HG03457 (cell line): ENCODE measurements at regions not wholly inside any gene's neighbourhood (a gene's known extent, or its start where the extent isn't known, plus 50 kb on each side); places are given as distances from the start of the nearest gene placed in this dataset.
A peak's percentile ranks its signal among the peaks of the same experiment; 100 is the strongest.
"Not testable (repeated sequence)": the region's sequence is repeated elsewhere in the genome, so short reads cannot be mapped to it uniquely, and the experiment has no call there.

ENCODE experiments used
- ATAC-seq: cut with Tn5 transposase; IDR thresholded peaks from one replicate; pipeline ENCODE4 v1.9.1; 2021; ENCODE audit warnings: moderate number of reproducible peaks; ENCODE audit not compliant: unreplicated experiment

DNA sequence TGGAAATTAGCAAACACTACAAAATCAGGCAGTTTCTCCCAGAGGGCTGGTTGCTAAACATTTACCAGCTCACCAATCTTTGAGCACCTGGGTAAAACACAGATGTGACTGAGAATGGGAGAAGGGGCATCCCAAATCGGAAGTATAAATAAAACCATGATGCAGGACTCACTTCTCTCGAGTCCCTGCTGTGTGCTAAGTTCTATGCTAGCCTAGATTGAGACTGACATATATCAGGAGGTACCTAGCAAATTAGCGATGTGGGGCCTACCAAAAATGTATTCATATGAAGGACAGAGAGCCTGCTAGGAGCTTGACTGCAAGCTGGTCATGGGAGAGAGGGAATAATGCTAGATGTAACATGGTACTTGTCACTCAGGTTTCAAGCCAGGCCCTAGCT, 171.9 kb upstream of the PGRMC2 start:
- peak; percentile 44 for ATAC-seq

- ATAC-seq = no peak
Measured at GRCh38 chr4:128458816-128459215, 171.2 kb upstream of the PGRMC2 start.

DNA sequence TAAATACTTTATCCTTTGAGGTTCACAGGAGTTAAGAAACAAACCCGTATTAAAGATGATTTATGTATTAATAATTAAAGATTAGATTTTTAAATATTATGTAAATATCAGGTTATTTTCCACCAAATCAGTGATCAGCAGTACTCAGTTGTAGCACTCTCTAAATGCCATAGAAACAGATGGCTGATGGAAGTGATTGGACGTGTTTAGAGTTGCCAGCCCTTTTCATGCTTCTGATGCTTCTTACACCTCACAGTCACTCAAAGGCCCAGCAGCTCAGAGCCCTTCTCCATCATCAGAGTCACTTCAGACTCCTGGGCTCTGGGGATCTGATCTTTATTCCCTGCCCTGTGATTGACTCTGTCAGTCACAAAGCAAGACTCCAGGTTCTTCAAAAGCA, 170.1 kb upstream of the PGRMC2 start:
- ATAC-seq = no peak

GRCh38 chr4:128456171-128456570, 168.6 kb upstream of the PGRMC2 start:
- no peak for ATAC-seq

DNA sequence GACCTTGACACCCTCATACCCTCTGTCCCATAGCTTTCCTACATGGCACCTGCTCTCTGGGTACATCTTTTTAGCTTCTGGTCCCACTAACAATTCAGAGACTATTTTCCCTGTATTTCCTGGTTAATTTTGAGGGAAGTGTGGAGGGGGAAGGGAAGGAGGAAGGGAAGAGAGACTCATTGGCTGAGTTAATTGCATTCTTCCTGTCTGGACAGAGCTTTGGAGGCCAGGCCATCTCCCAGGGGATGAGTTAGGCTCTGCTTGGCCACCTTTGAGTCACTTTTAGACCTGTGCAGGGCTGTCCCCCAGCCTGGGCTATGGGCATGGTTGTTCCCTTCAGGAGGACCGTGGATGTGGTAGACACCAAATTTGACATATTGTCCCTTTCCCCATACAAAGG, 167.9 kb upstream of the PGRMC2 start:
- ATAC-seq = no peak

- ATAC-seq = no peak
Measured at GRCh38 chr4:128454881-128455280, 167.3 kb upstream of the PGRMC2 start.

GRCh38 chr4:128454281-128454871, 166.8 kb upstream of the PGRMC2 start:
- peak; percentile 100 for ATAC-seq

DNA sequence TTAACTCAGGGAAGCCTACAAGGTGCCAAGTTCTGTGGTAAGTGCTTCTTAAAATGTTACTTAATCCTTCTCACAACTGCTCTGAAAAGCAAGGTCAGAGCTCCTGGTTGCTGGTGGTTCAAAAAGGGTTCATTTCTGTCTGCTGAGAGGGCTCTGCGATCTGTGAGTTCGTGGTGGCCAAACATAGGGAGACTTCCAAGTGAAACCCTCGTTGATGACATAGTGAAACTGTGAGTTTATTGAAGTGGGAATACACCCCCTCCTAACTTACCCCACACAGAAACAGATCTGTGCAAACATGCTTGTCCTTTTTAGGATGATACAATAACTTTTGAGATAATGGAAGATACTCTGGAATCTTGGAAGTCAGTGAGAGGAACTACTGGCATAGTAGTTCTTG, 164.8 kb upstream of the PGRMC2 start:
- ATAC-seq = no peak

- ATAC-seq = no peak
Measured at GRCh38 chr4:128451270-128451905, 163.8 kb upstream of the PGRMC2 start.

DNA sequence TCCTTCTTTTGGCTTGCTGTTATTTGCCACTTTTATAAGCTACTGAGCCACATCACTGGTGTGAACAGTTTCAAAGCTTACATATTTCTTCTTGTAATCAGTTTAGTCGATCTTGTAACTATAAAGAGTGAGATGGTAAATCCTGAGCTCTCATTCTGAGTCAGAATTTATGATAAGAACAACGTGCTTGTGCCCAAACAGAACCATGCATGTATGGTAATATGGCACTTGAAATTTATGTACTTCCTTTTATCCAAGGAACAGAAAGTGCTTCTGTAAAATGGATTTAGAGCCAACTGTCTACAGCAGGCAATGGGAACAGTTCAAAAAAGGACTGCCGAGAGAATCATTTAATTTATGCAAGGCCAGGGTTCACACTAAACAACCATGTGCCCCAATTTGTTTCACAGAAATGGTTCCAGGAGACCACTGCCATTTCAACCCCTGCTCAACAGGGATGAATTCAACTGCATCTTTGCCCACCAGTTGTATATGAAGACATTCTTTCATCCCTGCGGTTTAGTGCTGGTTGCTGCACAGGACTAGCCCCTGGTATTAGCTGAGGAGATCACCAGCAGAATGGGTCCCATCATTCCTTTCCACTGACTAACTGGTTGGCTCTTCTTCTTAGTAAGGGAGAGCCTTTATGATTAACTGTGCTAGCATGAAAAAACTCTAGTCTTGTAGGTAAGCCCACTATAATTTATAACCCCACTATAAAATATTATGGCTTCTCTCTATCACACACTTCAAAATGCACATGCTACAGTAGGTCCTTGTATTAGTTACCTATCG, 162.9 kb upstream of the PGRMC2 start:
- ATAC-seq = no peak

- ATAC-seq = no peak
Measured at GRCh38 chr4:128449251-128449650, 161.6 kb upstream of the PGRMC2 start.

GRCh38 chr4:128444544-128445302, 157.1 kb upstream of the PGRMC2 start:
- no peak for ATAC-seq

GRCh38 chr4:128440923-128441322, 153.3 kb upstream of the PGRMC2 start:
- ATAC-seq = no peak

DNA sequence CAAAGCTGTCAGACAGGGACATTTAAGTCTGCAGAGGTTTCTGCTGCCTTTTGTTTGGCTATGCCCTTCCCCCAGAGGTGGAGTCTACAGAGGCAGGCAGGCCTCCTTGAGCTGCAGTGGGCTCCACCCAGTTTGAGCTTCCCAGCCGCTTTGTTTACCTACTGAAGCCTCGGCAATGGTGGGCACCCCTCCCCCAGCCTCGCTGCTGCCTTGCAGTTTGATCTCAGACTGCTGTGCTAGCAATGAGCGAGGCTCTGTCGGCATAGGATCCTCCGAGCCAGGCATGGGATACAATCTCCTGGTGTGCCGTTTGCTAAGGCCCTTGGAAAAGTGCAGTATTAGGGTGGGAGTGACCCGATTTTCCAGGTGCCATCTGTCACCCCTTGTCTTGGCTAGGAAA, 149.4 kb upstream of the PGRMC2 start:
- ATAC-seq = not testable (repeated sequence)

- ATAC-seq = not testable (repeated sequence)
Measured at GRCh38 chr4:128429023-128429613, 141.5 kb upstream of the PGRMC2 start.

GRCh38 chr4:128428397-128428796, 140.8 kb upstream of the PGRMC2 start:
- ATAC-seq = no peak

GRCh38 chr4:128427832-128428366, 140.3 kb upstream of the PGRMC2 start:
- no peak for ATAC-seq

GRCh38 chr4:128424527-128425497, 137.2 kb upstream of the PGRMC2 start:
- no peak for ATAC-seq

GRCh38 chr4:128422296-128422695, 134.7 kb upstream of the PGRMC2 start:
- ATAC-seq = peak; percentile 89

DNA sequence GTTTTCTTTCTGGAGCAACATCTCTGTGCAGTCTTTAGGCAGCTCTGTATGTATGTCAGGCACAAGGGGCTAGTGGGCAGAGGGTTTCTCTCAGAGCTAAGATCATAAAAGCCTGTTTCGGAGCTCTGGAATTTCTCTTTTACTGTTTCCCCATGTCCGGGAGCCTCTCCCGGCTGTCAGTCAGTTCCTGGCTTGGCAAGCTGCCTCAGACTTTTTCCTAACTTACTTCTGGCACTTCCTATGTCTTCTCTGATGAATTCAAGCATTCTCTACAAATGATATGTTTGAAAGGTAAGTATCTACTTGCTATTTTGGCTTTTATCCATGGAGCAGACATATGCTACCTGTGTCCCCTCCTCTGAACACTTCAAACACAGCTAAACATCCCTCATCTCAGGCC, 129.3 kb upstream of the PGRMC2 start:
- ATAC-seq = no peak
